Immature natural killer cell (primary cell): ENCODE measurements at regions not wholly inside any gene's neighbourhood (a gene's known extent, or its start where the extent isn't known, plus 50 kb on each side); places are given as distances from the start of the nearest gene placed in this dataset.

Source experiments
- DNase-seq, 3 donors: peaks; one replicate each; pipeline ENCODE4 v3.0.0; 2022; ENCODE audit warnings: mixed read lengths in 1 of 3
- H3K27ac Mint-ChIP-seq, 6 donors: one replicate each; pipeline ENCODE4 v1.8.0; 2020; ENCODE audit warnings: mixed read lengths in 6 of 6, mild to moderate bottlenecking in 5 of 6, inconsistent platforms in 4 of 6, moderate library complexity in 3 of 6
- H3K27me3 Mint-ChIP-seq, 3 donors: one replicate each; pipeline ENCODE4 v1.8.0; 2020 to 2021; ENCODE audit warnings: low read depth in 3 of 3, mild to moderate bottlenecking in 3 of 3, mixed read lengths in 3 of 3, moderate library complexity in 3 of 3, inconsistent platforms in 1 of 3
- H3K36me3 Mint-ChIP-seq, 3 donors: one replicate each; pipeline ENCODE4 v1.8.0; 2020; ENCODE audit warnings: mixed read lengths in 3 of 3, inconsistent platforms in 2 of 3, mild to moderate bottlenecking in 2 of 3
- H3K4me1 Mint-ChIP-seq, 2 donors: one replicate each; pipeline ENCODE4 v1.8.0; 2020; ENCODE audit warnings: inconsistent platforms in 2 of 2, mild to moderate bottlenecking in 2 of 2, mixed read lengths in 2 of 2, moderate library complexity in 1 of 2
- H3K4me3 Mint-ChIP-seq, 5 donors: one replicate each; pipeline ENCODE4 v1.8.0; 2020; ENCODE audit warnings: mild to moderate bottlenecking in 5 of 5, mixed read lengths in 5 of 5, inconsistent platforms in 3 of 5, moderate library complexity in 3 of 5
- H3K9me3 Mint-ChIP-seq, 6 donors: one replicate each; pipeline ENCODE4 v1.8.0; 2020; ENCODE audit warnings: mild to moderate bottlenecking in 6 of 6, mixed read lengths in 6 of 6, inconsistent platforms in 4 of 6, moderate library complexity in 3 of 6

GRCh38 chr3:160170409-160171370 lies 54.5 kb upstream of the C3orf80 start:
- no peak for DNase-seq
- H3K9me3 Mint-ChIP-seq = no peaks in the 10 kb centered on the region
- no peak overlapping the region for H3K4me3 Mint-ChIP-seq
- no peak overlapping the region for H3K27ac Mint-ChIP-seq
- H3K4me1 Mint-ChIP-seq = peaks cover 0 to 2% of the 10 kb centered on the region in 2 donors
- no peaks in the 10 kb centered on the region for H3K36me3 Mint-ChIP-seq
- H3K27me3 Mint-ChIP-seq = peaks cover 0 to 7% (median 3%) of the 10 kb centered on the region in 3 donors

GRCh38 chr3:160171813-160172212 lies 53.4 kb upstream of the C3orf80 start:
- no peak overlapping the region for H3K27ac Mint-ChIP-seq

GRCh38 chr3:160174621-160175020 lies 50.6 kb upstream of the C3orf80 start:
- no peaks in the 10 kb centered on the region for H3K9me3 Mint-ChIP-seq

More at GRCh38 chr3:160171813-160172212, 53.4 kb upstream of the C3orf80 start:
- H3K27me3 Mint-ChIP-seq = peaks cover 0 to 7% (median 3%) of the 10 kb centered on the region in 3 donors
- H3K9me3 Mint-ChIP-seq = no peaks in the 10 kb centered on the region
- H3K4me3 Mint-ChIP-seq = no peak overlapping the region
- DNase-seq = no peak
- peaks cover 0 to 2% of the 10 kb centered on the region in 2 donors for H3K4me1 Mint-ChIP-seq
- H3K36me3 Mint-ChIP-seq = no peaks in the 10 kb centered on the region

More at GRCh38 chr3:160174621-160175020, 50.6 kb upstream of the C3orf80 start:
- H3K27me3 Mint-ChIP-seq = peaks cover 0 to 3% (median 0%) of the 10 kb centered on the region in 3 donors
- peaks cover 0 to 2% of the 10 kb centered on the region in 2 donors for H3K4me1 Mint-ChIP-seq
- no peak for DNase-seq
- H3K36me3 Mint-ChIP-seq = no peaks in the 10 kb centered on the region
- H3K4me3 Mint-ChIP-seq = no peak overlapping the region
- H3K27ac Mint-ChIP-seq = no peak overlapping the region
